ENCODE measurements at regions not wholly inside any gene's neighbourhood (a gene's known extent, or its start where the extent isn't known, plus 50 kb on each side); places are given as distances from the start of the nearest gene placed in this dataset.
A peak's percentile ranks its signal among the peaks of the same experiment; 100 is the strongest.
"Not testable (repeated sequence)": the region's sequence is repeated elsewhere in the genome, so short reads cannot be mapped to it uniquely, and the experiment has no call there.

DNA sequence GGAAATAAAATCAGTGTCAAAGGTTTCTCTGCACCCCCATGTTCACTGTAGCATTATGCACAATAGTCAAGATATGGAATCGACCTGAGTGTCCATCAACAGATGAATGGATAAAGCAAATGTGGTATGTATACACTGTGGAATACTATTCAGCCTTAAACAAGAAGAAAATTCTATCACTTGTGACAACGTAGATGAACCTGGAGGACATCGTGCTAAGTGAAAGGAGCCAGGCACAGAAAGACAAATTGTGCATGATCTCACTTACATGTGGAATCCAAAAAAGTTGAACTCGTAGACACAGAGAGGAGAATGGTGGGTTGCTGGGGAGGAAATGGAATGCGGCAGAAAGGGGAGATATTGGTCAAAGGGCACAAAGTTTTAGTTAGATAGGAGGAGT, 136.3 kb upstream of the ESR1 start:
- DNase-seq: no peak

DNA sequence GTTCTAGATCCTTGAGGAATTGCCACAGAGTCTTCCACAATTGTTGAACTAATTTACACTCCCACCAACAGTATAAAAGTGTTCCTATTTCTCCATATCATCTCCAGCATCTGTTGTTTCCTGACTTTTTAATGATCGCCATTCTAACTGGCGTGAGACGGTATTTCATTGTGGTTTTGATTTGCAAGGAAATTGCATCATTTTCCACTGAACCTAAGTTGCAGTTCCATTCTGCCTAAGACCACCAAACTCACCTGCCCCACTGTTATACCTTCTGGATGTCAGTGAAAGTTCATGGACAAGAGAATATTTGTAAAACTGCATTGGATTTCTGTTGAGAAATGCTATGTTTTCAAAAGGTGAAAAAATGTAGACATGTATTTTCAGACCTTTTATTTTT, 132.9 kb upstream of the ESR1 start:
- no peak for DNase-seq

DNA sequence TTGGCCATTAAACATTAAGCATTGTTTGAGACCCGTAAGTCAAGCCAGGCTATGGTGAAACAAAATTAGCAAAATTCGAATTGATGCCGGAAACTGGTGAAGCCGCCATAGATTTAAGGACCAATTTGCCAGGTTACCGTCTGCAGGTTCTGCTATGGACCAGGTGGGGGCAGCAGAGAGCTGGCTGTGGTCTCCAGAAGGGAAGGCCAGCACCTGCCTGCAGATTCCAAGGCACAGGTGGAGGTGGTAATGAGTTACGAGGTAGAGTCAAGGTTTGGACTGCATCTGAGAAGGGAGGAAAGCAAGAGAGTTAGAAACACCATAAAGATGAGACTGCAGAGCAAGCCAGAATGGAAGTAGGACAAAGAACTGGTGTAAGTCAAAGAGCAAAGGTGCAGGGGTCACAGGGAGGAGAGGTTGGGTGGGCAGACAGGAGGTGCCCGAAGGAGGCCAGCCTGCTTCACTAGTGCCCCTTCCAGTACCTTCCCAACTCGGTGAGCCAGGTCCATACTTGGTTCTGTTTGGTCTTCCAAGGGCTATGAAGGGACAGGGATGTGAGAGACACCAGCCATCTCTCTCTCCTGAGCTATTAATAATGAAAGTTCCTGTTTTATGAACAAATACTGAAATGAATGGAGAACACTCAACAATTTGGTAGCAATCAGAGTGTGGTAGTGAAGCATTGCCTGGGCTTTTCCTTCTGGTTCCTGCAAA, 131.6 kb upstream of the ESR1 start:
- peak; percentile 2 to 59 for DNase-seq

- no peak for DNase-seq
These were observed 131.0 kb upstream of the ESR1 start for GRCh38 chr6:151676460-151676945.

GRCh38 chr6:151677404-151677803, 130.1 kb upstream of the ESR1 start:
- DNase-seq: no peak

GRCh38 chr6:151679081-151679480, 128.4 kb upstream of the ESR1 start:
- DNase-seq: no peak

DNA sequence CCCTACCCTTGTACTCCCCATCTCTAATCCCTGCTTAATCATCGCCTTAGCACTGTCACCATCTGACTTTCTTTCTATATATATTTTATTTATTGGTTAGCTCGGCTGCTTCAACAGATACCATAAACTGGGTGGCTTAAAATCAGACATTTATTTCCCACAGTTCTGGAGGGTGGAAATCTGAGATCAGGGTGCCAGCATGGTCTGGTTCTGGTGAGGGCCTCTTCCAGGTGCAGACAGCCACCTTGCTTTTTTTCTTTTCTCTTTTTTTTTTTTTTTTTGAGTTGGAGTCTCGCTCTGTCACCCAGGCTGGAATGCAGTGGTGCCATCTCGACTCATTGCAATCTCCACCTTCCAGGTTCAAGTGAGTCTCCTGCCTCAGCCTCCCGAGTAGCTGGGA, 127.5 kb upstream of the ESR1 start:
- DNase-seq: no peak

DNA sequence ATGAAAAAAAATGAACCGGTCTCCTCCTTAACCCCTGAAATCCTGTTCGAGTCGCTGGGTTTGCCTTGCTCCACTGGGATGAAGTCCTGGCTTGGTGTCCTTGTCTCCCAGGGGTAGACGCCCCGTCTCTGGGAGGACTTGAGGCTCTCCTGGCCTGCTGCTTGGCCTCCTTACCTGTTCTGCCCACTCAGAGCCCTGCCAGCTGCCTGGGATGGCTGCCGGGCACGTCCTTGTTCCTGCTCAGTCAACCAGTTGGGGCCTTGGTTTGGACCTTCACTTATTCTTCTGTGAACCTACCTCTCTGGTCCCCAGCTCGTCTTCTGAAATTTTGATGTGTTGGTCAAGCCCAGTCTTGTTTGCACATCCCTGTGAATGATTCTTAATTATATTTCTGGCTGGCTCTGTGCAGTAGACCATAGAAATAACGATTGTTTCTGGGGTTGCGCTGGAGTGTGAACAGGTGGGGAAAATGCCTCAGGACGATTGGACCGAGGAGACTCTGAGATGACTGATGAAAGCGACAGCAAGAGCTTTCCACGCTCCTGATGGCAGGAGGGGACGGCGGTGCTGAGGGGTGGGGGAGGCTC, 126.5 kb upstream of the ESR1 start:
- DNase-seq: no peak

GRCh38 chr6:151681433-151682059, 125.9 kb upstream of the ESR1 start:
- DNase-seq: no peak

- no peak for DNase-seq
These were observed 125.2 kb upstream of the ESR1 start for GRCh38 chr6:151682251-151682650.

DNA sequence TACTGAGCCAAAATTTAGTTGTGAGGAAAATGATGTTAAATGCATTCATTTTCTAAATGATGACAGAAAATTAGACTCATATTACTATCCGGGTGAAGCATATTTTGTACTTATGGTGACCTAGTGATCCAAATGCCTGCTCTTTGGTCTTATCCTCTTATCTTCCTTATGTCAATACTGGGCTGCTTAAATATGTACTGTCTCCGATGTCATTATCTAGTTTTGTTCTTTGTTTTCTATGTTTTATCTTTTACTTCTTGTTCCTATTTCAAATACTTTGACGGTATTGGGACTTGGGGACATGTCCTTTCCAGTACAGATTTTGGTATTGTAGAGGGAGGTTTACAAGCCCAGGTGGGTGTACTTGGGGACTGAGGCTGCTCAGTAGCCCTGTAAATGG, 124.6 kb upstream of the ESR1 start:
- no peak for DNase-seq

- no peak for DNase-seq
These were observed 124.1 kb upstream of the ESR1 start for GRCh38 chr6:151683381-151683780.

DNA sequence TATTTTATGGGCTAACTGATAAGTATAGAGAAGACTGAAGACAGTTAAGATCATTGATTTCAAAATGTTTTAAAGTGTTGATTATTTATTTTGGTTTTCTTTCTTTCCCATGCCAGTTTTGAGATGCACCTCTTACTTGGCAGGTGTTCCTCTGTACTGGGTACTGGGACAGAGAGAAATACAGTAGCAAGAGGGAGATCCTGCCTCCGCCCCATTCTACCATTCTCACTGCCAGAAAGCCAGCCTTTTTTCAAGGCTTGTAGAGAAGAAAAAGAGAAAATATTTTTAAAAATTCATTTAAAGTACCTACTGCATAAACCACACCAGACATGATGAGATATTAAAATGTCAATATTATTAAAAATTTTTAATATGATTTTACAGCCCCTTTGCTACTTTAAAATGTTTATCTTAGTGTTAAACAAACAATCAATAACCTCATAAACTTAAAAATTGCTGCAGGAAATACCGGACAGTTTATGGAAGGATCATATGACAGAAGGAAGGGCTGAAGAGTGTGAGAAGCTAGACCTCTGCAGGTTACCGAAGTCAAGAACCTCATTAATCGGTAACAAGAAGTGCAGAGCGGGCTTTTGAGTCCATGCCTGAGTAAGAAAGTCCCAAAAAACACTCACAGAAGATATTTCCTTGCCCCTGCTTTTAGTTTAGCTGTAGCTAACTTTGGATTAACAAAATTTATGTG, 117.8 kb upstream of the ESR1 start:
- DNase-seq: no peak

DNA sequence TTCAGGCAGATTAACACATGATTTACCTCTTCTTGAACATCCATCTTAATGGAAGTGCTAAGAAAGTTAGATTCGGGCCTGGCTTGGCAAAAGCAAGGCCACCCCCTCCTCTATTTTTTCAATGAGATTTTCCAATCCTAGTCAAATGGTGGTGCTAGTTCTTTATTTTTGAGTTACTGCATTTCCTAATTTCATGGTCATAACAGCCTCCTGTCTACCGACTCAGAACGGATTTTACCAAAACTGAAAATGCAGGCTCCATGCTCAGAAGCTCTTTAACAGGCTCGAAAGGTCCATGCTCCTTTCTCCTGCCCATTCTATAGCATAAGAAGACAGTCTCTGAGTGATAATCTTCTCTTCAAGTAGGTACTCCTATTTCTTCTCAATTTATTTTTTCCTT, 117.2 kb upstream of the ESR1 start:
- no peak for DNase-seq

DNA sequence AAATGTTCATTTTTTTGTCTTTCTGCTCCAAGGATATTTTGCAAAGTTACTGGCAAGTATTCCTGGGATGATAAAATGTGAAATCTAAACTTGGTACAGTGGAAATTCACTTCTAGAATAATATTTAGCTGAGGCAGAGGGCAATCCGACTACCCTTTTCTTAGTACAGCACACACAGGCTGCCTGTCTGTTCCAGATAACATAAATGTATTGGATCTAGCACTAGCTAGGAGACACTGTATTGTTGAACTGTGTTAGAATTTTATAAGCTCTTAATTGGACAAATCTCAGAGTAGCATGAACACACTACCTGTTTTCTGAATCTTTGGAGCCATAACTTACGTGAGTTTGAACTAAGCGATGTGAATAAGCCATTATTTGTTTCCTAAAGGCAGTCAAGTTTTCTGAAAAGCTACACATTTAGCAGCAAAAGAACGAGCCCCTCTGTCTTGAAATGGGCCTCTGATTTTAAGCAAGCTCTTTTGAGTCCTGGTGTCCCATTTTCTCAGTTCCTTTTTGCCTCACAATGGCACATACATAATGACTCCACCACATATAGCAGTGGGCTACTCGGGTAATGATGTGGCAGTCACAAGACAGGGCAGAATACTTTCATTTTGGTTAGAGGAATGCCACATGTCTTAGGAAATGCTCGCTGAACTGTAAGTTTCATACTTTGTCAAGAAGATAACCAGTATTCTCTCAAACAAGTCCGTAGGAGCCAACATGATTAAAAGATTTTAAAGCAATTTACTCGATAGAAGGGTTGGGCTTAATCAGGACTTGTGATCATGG, 116.5 kb upstream of the ESR1 start:
- DNase-seq: no peak

- no peak for DNase-seq
These were observed 115.3 kb upstream of the ESR1 start for GRCh38 chr6:151692216-151692615.

- DNase-seq: no peak
These were observed 114.1 kb upstream of the ESR1 start for GRCh38 chr6:151693366-151693765.

- DNase-seq: no peak
These were observed 112.3 kb upstream of the ESR1 start for GRCh38 chr6:151695156-151695555.

DNA sequence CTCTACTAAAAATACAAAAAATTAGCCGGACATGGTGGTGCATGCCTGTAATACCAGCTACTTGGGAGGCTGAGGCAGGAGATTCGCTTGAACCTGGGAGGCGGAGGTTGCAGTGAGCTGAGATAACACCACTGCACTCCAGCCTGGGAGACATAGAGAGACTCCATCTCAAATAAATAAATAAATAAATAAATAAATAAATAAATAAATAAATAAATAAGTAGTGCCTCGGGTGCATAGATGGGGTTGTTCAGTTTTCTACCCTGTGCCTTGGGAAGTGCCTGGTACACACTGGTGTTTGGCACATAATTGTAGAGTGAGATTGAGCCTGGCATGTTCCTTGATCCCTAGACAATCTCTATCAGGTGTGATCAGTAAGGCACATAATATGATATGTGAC, 111.2 kb upstream of the ESR1 start:
- not testable (repeated sequence) for DNase-seq

DNA sequence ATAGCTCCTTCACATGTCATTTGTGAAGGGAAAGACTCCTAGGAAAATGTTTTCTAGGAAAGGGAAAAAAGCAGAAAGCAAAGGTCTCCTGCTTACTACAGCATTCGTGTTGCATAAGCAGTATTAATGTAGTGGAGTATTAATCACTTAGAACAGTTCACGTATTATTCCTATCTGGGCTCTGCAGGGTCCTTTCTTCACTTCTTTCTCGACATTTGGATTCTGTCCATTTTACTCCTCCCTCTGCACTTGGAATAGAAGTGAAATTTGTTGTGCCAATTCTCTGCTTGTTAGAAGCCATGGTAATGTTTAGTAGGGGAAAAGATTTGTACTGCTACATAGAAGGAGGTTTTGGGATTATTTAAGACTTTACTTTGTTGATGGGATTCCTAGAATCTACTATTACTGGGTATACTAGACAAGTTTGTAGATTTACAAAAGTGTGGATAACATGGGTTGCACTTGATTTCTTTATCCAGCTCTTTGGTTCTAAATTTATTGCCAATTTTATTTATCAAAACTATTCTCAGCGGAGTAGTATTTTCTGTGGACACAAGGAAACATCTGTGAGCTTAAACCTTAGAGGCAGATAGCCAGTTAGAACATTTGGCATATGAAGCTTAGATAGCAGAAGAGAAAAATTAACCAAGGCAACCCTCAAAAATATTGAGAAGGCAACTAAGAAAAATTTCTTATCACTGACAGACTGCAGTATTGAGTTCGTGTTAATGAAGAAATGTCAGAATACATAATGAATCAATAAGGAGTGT, 108.4 kb upstream of the ESR1 start:
- no peak for DNase-seq

GRCh38 chr6:151699719-151700118, 107.8 kb upstream of the ESR1 start:
- no peak for DNase-seq

DNA sequence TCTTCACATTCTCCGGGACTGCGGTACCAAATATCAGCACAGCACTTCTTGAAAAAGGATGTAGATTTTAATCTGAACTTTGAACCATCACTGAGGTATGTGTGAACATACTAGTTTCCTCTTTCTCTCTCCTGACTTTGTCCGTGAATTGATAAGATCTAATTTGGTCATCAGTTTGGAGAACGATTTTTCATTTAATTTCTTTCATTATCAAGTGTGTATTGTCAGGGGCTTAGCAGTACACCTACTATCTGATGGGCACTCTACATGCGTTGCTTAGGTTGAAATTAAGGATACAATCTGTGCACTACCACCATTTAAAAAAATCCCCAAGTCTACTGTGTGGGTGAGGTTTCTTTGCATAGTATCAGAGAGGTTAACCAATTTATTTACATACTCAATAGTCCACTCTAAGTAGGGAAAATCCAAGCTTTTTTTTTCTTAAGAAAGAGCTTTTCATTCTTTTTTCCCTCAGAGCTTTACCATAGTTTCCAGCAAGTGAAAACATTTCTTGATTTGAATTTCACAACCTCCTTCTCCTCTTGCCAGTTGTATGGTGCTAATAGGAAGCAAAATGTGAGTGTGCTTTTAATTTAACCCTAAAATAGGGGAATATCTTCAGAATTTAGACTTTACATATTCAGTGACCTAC, 105.4 kb upstream of the ESR1 start:
- DNase-seq: no peak

Measured in NCI-H526 (cell line).